Activated T-helper 17 cell treated with anti-CD3 and anti-CD28 coated beads, Interleukin-2, amount 50 U/mL, for 72 hours (primary cell): ENCODE measurements at regions not wholly inside any gene's neighbourhood (a gene's known extent, or its start where the extent isn't known, plus 50 kb on each side); places are given as distances from the start of the nearest gene placed in this dataset.
A peak's percentile ranks its signal among the peaks of the same experiment; 100 is the strongest.

Experiments
- ATAC-seq: fragments of 150-1000 bp; cut with Tn5 transposase; replicated peaks from 2 replicates; pipeline ENCODE4 v1.10.0; 2021; ENCODE audit warnings: mild to moderate bottlenecking, moderate library complexity
- H3K27ac Mint-ChIP-seq: one replicate; pipeline ENCODE4 v1.8.0; 2022; ENCODE audit warnings: mixed read lengths
- H3K27me3 Mint-ChIP-seq: one replicate; pipeline ENCODE4 v1.8.0; 2022; ENCODE audit warnings: mixed read lengths
- H3K36me3 Mint-ChIP-seq: one replicate; pipeline ENCODE4 v1.8.0; 2022; ENCODE audit warnings: low read depth, mild to moderate bottlenecking, mixed read lengths
- H3K4me1 Mint-ChIP-seq: one replicate; pipeline ENCODE4 v1.8.0; 2022; ENCODE audit warnings: mixed read lengths
- H3K4me3 Mint-ChIP-seq: one replicate; pipeline ENCODE4 v1.8.0; 2022; ENCODE audit warnings: mild to moderate bottlenecking, mixed read lengths
- H3K9me3 Mint-ChIP-seq: one replicate; pipeline ENCODE4 v1.8.0; 2022; ENCODE audit warnings: mixed read lengths

DNA sequence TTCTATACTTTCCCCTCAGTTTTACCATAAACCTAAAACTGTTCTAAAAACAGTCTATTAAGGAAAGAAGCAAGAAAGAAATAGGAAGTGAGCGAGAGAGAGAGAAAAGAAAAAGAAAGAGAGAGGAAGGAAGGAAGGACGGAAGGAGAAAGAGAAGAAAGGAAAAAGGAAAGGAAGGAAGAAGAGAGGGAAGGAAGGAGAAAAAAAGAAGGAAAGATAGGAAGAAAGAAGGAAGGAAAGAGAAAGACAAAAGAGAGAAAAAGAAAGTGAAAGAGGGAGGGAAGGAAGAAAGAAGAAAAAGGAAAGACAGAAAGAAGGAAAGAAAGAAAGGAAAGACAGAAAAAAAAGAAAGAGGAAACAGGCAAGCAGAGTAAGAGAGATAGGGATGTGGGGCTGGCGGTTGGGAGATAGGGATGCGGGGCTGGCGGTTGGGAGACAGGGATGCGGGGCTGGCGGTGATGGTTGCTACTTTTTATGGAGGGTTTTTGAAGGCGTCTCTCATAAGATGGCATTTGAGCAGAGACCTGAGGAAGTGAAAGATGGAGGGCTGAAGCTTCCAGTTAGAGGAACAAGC is 70.4 kb upstream of the IRF2BP2 start:
- no peaks in the 10 kb centered on the region for H3K9me3 Mint-ChIP-seq
- peaks cover 6% of the 10 kb centered on the region for H3K4me1 Mint-ChIP-seq
- no peaks in the 10 kb centered on the region for H3K36me3 Mint-ChIP-seq
- no peak overlapping the region for H3K27ac Mint-ChIP-seq
- H3K4me3 Mint-ChIP-seq = no peak overlapping the region
- ATAC-seq = no peak
- no peaks in the 10 kb centered on the region for H3K27me3 Mint-ChIP-seq

DNA sequence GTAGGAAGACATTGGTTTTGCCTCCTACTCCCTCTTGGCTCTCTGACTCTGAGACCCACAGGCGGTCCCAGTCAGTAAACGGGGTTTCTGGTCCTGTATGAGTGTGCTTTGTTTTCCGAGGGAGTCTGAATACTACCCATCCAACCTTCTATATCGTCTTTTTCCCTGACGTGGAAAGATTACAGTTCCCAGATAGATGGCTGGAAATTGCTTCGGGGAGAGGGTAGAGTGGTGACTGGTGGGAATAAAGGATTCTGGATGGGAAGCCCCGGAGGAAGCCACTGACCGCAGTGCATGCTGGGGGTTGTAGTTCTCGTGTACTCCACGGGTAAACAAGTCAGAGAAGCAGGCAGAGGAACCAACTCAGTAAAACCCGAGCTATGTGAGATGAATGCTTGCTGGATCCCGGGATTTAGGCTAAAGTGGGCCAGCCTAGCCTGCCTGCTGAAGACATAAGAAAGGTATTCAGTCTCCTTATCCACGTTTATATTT is 66.2 kb upstream of the IRF2BP2 start:
- ATAC-seq = peak; percentile 95
- Mint-ChIP-seq H3K27me3 (no peaks in the 10 kb centered on the region), H3K4me1 (peaks cover 6% of the 10 kb centered on the region), H3K27ac (peak overlapping the region; percentile 74), H3K4me3 (peak overlapping the region; percentile 77), H3K36me3 (no peaks in the 10 kb centered on the region), H3K9me3 (no peaks in the 10 kb centered on the region)

DNA sequence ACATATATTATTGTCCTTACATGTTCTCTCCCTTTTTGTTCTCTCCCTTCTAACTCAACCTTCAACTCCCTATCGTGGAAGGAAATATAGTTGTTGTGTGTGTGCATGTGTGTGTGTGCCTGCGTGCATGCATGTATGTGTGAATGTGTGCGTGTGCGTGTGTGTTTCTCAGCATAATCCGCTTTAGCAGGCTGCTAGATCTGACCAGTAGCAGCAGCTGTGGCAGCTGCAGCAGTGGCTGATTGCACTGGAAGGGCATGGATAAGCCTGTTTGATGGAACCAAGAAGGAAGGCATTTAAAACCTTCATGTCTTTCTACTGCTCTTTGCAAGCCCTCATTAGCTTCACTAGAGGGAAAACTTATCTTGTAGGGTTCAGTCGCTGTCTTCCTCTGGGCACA is 65.6 kb upstream of the IRF2BP2 start:
- no peak for ATAC-seq
- Mint-ChIP-seq H3K36me3 (no peaks in the 10 kb centered on the region), H3K27me3 (no peaks in the 10 kb centered on the region), H3K4me1 (peaks cover 6% of the 10 kb centered on the region), H3K27ac (peak overlapping the region; percentile 74), H3K9me3 (no peaks in the 10 kb centered on the region), H3K4me3 (peak overlapping the region; percentile 77)

DNA sequence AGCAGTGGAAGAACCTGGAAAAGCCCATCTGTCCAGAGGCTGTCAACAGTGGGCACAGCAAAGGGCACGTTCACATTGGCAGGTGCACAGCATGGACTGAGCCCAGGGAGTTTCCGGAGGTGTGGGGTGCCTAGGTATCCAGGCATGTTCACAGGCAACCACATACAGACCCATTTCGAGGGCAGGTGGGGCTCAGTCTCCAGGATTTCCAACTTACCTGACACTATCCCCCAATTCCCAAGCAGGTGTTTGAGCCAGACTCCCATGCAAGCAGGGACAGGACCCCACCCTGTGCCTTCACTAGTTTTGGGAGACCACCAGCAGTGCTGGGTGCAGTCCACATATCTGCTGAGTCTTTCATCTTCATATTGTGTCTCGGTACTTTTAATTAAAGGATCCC is 65.0 kb upstream of the IRF2BP2 start:
- H3K9me3 Mint-ChIP-seq = no peaks in the 10 kb centered on the region
- no peaks in the 10 kb centered on the region for H3K36me3 Mint-ChIP-seq
- no peak overlapping the region for H3K4me3 Mint-ChIP-seq
- H3K27ac Mint-ChIP-seq = no peak overlapping the region
- H3K4me1 Mint-ChIP-seq = peaks cover 6% of the 10 kb centered on the region
- no peaks in the 10 kb centered on the region for H3K27me3 Mint-ChIP-seq
- ATAC-seq = no peak

GRCh38 chr1:234674218-234674815 is 64.3 kb upstream of the IRF2BP2 start:
- no peak for ATAC-seq
- Mint-ChIP-seq H3K4me3 (no peak overlapping the region), H3K9me3 (no peaks in the 10 kb centered on the region), H3K27me3 (no peaks in the 10 kb centered on the region), H3K27ac (no peak overlapping the region), H3K4me1 (peaks cover 6% of the 10 kb centered on the region), H3K36me3 (no peaks in the 10 kb centered on the region)

DNA sequence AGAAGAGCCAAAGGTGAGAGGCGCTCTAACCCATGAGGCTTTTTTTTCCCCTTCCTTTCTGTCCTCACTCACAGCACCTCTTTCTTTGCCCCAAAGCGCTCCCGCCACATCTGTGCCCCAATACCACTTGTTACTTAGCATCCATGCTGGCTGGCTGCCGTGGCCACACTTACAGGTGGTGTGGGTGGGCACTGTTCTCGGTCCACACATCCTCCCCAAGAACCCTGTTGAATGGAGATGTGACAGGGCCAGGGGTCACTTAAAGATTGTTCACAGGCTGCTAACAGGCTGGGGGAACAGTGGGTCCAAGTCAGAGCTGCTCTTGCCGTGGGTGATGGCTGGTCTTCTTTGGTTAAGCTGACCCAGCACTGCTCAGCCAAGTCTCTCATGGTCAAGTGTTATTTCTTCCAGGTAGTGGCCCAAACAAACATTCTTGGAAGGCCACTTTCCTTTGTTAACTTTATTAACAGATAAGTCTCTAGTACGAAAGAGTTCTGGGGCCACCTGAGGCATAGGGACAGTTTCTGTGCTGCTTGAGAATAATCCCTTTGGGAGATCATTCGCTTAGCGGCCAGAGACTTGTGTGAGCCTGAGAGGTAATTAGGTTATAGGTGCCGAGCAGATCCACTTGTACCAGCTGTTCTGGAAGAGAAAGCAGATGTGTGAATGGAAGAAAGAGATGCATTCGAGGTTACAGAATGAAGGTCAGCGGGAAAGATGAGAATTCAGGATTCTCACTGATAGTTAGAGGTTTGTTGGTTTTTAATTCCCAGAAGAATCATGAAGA is 62.6 kb upstream of the IRF2BP2 start:
- no peak overlapping the region for H3K27ac Mint-ChIP-seq
- no peak overlapping the region for H3K4me3 Mint-ChIP-seq
- no peaks in the 10 kb centered on the region for H3K9me3 Mint-ChIP-seq
- no peak for ATAC-seq
- H3K27me3 Mint-ChIP-seq = no peaks in the 10 kb centered on the region
- peaks cover 6% of the 10 kb centered on the region for H3K4me1 Mint-ChIP-seq
- no peaks in the 10 kb centered on the region for H3K36me3 Mint-ChIP-seq

DNA sequence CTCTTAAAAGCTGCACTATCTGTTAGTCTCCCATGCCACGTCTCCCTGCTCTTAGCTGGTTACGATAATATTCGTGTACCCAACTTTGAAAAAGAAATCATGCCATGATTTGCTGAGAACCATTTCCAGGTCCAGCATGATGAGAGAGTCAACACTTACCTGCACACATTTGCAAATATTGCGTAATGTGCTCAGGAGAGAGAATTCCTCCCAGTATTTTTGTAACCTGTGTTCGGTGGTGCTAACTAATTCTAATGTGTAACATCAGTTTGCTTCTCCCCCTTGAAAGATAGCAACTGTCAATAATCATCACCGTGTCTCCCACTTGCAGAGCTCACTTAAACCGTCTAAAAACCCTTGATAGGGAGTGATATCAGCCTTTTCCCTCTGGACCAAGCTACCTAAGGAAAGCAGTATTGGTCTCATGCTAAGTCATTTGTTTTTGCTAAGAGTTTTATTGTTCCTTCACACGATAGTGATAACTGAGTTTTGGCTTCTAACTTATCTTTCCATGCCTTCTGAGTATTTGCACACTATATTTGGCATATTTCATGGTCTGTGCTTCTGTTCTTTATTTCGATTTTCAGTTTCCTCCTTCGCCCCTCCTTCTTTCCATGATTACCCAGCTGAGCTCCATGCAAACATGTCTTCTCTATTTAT is 61.1 kb upstream of the IRF2BP2 start:
- Mint-ChIP-seq H3K4me3 (no peak overlapping the region), H3K27ac (no peak overlapping the region), H3K9me3 (no peaks in the 10 kb centered on the region), H3K4me1 (peaks cover 3% of the 10 kb centered on the region), H3K36me3 (no peaks in the 10 kb centered on the region), H3K27me3 (no peaks in the 10 kb centered on the region)
- ATAC-seq = no peak

DNA sequence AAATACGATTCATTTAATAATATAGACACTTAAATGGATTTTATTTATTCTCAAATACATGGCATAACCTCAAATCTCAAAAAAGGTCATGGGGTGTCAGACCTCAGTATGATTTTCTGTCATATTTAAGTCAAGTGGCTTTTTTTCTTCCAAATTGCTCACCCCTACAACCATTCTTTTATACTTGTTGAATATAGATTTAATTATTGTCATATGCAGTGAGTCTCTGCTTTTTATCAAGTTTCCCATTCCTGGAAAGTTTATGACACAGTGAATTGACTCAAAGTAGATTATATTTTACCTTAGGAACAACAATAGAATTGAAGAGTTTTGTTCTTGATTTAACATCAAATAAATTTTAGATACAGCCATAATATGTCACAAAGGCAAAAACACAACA is 59.5 kb upstream of the IRF2BP2 start:
- Mint-ChIP-seq H3K9me3 (no peaks in the 10 kb centered on the region), H3K36me3 (no peaks in the 10 kb centered on the region), H3K27me3 (no peaks in the 10 kb centered on the region), H3K4me3 (no peak overlapping the region), H3K4me1 (peaks cover 5% of the 10 kb centered on the region), H3K27ac (no peak overlapping the region)
- no peak for ATAC-seq

- peaks cover 5% of the 10 kb centered on the region for H3K4me1 Mint-ChIP-seq
- ATAC-seq = no peak
- H3K9me3 Mint-ChIP-seq = no peaks in the 10 kb centered on the region
- no peak overlapping the region for H3K4me3 Mint-ChIP-seq
- H3K36me3 Mint-ChIP-seq = no peaks in the 10 kb centered on the region
- H3K27ac Mint-ChIP-seq = no peak overlapping the region
- H3K27me3 Mint-ChIP-seq = no peaks in the 10 kb centered on the region
Measured at GRCh38 chr1:234668577-234668955, 58.6 kb upstream of the IRF2BP2 start.

DNA sequence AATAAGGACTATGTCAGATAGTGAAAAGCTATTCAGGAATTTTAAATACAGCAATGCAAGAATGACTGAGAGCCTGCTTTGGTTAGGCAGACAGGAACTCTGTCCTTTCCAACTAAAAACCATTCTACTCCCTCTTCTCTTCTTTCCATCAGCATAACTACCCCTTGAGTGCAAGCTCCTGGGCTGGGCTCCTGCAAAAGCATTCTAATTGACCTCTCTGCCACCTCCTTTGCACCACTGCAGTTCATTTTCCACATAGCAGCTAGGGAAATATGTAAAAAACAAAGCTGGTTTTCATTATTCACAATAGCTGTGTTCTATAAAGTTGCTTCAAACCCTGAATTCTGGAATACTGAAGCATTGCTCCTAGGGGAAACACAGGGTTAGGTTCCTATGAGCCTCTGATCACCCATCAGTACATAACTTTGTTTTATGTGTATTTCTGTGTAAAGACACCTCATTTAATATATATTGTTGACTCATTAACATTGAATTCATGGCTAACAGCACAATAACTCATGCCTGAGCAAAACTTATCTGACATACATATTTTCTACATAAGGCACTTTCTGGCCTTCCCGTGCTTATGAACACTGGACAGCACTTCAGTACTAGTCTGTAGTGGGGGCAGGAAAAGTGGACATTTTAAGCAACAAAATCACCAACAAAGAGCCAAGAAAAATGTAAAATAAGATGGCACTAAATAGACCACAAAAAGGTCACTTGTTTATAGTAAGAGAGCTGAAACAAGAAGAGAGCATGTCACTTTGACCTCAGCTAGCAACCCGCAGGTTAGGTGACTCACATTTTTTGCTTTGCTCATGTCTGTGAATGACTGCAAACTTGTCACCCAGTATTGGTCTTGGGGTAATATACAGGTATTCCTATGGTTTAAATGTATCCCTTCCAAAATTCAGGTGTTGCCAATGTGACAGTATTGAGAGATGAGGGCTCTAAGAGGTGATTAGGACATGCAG is 57.9 kb upstream of the IRF2BP2 start:
- no peak overlapping the region for H3K27ac Mint-ChIP-seq

GRCh38 chr1:234666761-234667160 is 56.8 kb upstream of the IRF2BP2 start:
- Mint-ChIP-seq H3K27ac (no peak overlapping the region), H3K36me3 (no peaks in the 10 kb centered on the region), H3K4me3 (no peak overlapping the region), H3K27me3 (no peaks in the 10 kb centered on the region), H3K9me3 (no peaks in the 10 kb centered on the region), H3K4me1 (peaks cover 5% of the 10 kb centered on the region)
- ATAC-seq = no peak

More for the DNA sequence above, 57.9 kb upstream of the IRF2BP2 start:
- no peaks in the 10 kb centered on the region for H3K27me3 Mint-ChIP-seq
- no peaks in the 10 kb centered on the region for H3K9me3 Mint-ChIP-seq
- no peak overlapping the region for H3K4me3 Mint-ChIP-seq
- H3K4me1 Mint-ChIP-seq = peaks cover 5% of the 10 kb centered on the region
- ATAC-seq = peak; percentile 96
- no peaks in the 10 kb centered on the region for H3K36me3 Mint-ChIP-seq

DNA sequence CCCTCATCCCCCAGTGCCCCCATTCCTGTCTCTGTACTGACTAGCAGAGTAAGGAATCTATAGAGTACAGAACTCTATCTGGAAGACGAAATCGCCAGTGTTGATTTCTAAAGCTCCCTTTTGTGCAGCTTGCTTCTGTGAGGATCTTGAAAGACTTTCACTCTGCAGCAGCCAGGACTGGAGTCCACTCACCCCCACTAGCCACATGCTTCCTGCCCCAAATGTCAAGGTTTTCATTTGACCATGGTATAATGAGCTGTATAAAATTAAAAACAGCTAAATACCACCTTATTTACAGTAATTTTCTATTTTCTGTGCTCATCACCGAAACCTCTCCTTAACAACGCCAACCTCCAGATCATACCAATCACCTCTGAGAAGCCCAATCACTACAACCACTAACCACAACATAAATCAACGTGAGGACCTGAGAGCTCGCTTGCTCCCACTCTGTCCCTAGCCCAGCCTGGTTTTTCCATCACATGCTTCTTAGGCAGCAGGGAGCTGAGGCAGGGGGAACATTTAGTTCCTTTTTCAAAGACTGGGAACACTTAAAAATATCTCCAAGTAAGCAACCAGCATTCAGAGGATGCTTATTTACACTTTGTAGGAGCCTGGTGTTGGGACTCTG is 56.1 kb upstream of the IRF2BP2 start:
- peak overlapping the region; percentile 2 for H3K27ac Mint-ChIP-seq
- H3K4me1 Mint-ChIP-seq = peaks cover 5% of the 10 kb centered on the region
- no peaks in the 10 kb centered on the region for H3K27me3 Mint-ChIP-seq
- peak; percentile 51 for ATAC-seq
- no peak overlapping the region for H3K4me3 Mint-ChIP-seq
- no peaks in the 10 kb centered on the region for H3K9me3 Mint-ChIP-seq
- no peaks in the 10 kb centered on the region for H3K36me3 Mint-ChIP-seq

- Mint-ChIP-seq H3K27me3 (no peaks in the 10 kb centered on the region), H3K4me3 (no peak overlapping the region)
Measured at GRCh38 chr1:234662148-234662547, 52.2 kb upstream of the IRF2BP2 start.

More at GRCh38 chr1:234662148-234662547, 52.2 kb upstream of the IRF2BP2 start:
- peak overlapping the region; percentile 1 for H3K27ac Mint-ChIP-seq
- no peaks in the 10 kb centered on the region for H3K36me3 Mint-ChIP-seq
- no peak for ATAC-seq
- peaks cover 14% of the 10 kb centered on the region for H3K4me1 Mint-ChIP-seq
- H3K9me3 Mint-ChIP-seq = no peaks in the 10 kb centered on the region
